SJSA1 (cell line): ENCODE measurements at regions not wholly inside any gene's neighbourhood (a gene's known extent, or its start where the extent isn't known, plus 50 kb on each side); places are given as distances from the start of the nearest gene placed in this dataset.
A peak's percentile ranks its signal among the peaks of the same experiment; 100 is the strongest.
"Not testable (repeated sequence)": the region's sequence is repeated elsewhere in the genome, so short reads cannot be mapped to it uniquely, and the experiment has no call there.

ENCODE experiments used
- DNase-seq, 2 experiments: peaks; one replicate each; pipeline ENCODE4 v3.0.0-alpha.2; 2015 to 2020; ENCODE audit warnings: low spot score in 2 of 2, low read depth in 1 of 2
- H3K27ac ChIP-seq: fragments of 250-450 bp; sonication (Bioruptor Pico); 2 replicates; pipeline ENCODE4 v1.5.1; 2020; ENCODE audit warnings: mild to moderate bottlenecking, moderate library complexity
- H3K27me3 ChIP-seq: fragments of 250-450 bp; sonication (Bioruptor Pico); replicated peaks from 2 replicates; pipeline ENCODE4 v1.5.1; 2020; ENCODE audit warnings: mild to moderate bottlenecking, moderate library complexity
- H3K36me3 ChIP-seq: fragments of 250-450 bp; sonication (Bioruptor Pico); 2 replicates; pipeline ENCODE4 v1.5.1; 2020; ENCODE audit warnings: mild to moderate bottlenecking
- H3K4me1 ChIP-seq: fragments of 250-450 bp; sonication (Bioruptor Pico); replicated peaks from 2 replicates; pipeline ENCODE4 v1.6.1; 2021; ENCODE audit warnings: mild to moderate bottlenecking
- H3K4me3 ChIP-seq: fragments of 250-450 bp; sonication (Bioruptor Pico); 2 replicates; pipeline ENCODE4 v1.5.1; 2020; ENCODE audit warnings: mild to moderate bottlenecking
- H3K9me3 ChIP-seq: fragments of 250-450 bp; sonication (Bioruptor Pico); replicated peaks from 2 replicates; pipeline ENCODE4 v1.5.1; 2020; ENCODE audit warnings: mild to moderate bottlenecking

DNA sequence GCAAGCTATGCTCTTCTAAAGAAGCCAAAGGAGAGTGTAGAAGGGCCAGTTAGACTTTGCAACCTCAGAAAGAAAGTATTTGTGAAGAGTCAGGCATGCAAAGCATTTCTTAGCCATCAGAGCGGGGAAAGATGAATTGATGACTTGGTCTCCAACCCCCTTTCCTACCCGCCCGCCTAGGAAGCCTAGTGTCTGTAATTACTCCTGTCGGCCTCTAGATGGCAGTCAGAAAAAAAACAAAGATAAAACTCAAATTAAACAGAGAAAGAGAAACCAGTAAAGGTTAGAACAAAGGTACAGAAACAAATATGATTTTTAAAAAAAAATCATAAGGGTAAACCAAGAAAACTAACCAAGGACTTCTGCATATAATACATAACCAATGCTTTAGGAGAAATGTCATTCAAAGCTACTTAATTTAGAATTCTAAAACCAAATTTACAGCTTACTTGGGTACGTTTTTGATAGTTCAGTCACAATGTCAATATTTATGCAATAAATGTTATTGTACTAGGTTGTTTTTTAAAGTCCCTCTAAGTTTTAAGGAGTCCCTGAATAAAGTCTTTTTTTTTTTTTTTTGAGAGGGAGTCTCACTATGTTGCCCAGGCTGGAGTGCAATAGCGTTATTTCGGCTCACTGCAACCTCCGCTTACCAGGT is 97.6 kb downstream of the LYZL1 start:
- DNase-seq, result peak in 1 of 2 experiments; percentile 53
- H3K36me3 ChIP-seq, result no peaks in the 10 kb centered on the region
- H3K4me1 ChIP-seq, result peaks cover 9% of the 10 kb centered on the region; the same call in 1 of the 2 replicates
- no peak overlapping the region for H3K4me3 ChIP-seq
- no peaks in the 10 kb centered on the region for H3K9me3 ChIP-seq
- no peaks in the 10 kb centered on the region for H3K27me3 ChIP-seq
- H3K27ac ChIP-seq, result no peak overlapping the region

DNA sequence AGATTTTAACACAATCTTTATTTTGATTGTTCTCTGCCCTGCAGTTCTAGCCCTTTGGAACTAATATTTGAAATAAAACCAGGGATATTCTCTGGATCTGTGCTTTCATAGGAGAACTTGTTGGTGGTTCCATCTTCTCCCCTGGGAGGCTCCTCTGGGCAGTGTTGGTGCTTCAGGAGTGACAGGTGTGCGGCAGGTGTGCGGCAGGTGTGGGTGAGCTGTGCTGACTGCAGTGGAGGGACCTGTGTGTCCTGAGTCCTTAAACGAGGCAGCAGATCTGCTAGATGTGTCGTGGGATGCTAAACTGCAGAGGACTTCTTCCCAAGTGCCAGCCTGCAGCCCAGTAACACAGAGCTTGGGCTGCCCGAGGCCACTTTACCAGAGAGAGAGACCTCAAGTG is 98.4 kb downstream of the LYZL1 start:
- no peak for DNase-seq
- H3K9me3 ChIP-seq, result no peaks in the 10 kb centered on the region
- no peak overlapping the region for H3K4me3 ChIP-seq
- no peaks in the 10 kb centered on the region for H3K27me3 ChIP-seq
- H3K36me3 ChIP-seq, result no peaks in the 10 kb centered on the region
- H3K4me1 ChIP-seq, result peaks cover 12% of the 10 kb centered on the region
- no peak overlapping the region for H3K27ac ChIP-seq

DNA sequence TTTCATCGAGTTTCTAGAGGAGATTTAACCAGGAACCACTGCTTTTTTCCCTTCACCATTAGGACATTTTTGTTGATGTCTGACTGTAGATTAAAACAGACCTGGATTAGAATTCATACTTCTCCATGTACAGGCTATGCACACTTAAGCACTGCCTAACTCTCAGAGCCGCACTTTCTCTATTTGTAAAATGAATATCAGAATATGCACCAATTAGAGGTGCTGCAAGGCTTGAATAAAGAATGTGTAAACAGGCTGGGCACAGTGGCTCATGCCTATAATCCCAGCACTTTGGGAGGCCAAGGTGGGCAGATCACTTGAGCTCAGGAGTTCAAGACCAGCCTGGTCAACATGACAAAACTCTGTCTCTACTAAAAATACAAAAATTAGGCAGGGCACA is 99.2 kb downstream of the LYZL1 start:
- peaks cover 14% of the 10 kb centered on the region for H3K4me1 ChIP-seq
- not testable (repeated sequence) for H3K36me3 ChIP-seq, H3K27ac ChIP-seq, H3K9me3 ChIP-seq, DNase-seq, H3K27me3 ChIP-seq, H3K4me3 ChIP-seq

GRCh38 chr10:29389493-29389892 is 100.6 kb downstream of the LYZL1 start:
- H3K27ac ChIP-seq, result peak overlapping the region; percentile 21; the same call in 1 of the 2 replicates
- no peaks in the 10 kb centered on the region for H3K27me3 ChIP-seq
- no peak overlapping the region for H3K4me3 ChIP-seq
- H3K4me1 ChIP-seq, result peaks cover 14% of the 10 kb centered on the region
- no peaks in the 10 kb centered on the region for H3K9me3 ChIP-seq
- DNase-seq, result no peak
- no peaks in the 10 kb centered on the region for H3K36me3 ChIP-seq

DNA sequence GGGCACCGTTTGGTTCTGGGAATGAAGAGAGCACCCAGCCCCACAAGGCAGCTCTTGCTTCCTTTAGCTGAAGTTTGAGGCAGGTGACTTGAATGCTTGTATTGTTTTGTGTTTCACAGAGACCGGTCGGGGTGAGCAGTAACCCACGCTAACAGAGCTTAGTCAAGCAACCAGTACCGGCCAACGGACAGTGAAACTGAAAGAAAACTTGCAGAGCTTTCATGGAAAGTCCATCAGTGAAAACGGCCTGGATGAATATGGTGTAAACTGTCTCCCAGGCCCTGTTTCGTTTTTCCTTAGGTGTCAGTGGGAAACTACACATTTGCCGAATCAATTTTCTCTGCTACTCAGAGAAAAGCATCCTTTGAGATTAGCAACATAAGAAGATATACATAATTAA is 101.1 kb downstream of the LYZL1 start:
- H3K9me3 ChIP-seq, result no peaks in the 10 kb centered on the region
- peak overlapping the region; percentile 21; the same call in 1 of the 2 replicates for H3K27ac ChIP-seq
- H3K4me1 ChIP-seq, result peaks cover 14% of the 10 kb centered on the region
- H3K4me3 ChIP-seq, result no peak overlapping the region
- peak in 1 of 2 experiments; percentile 33 for DNase-seq
- H3K36me3 ChIP-seq, result no peaks in the 10 kb centered on the region
- H3K27me3 ChIP-seq, result no peaks in the 10 kb centered on the region

- H3K36me3 ChIP-seq, result no peaks in the 10 kb centered on the region
- H3K4me3 ChIP-seq, result no peak overlapping the region
- H3K27ac ChIP-seq, result no peak overlapping the region
- no peaks in the 10 kb centered on the region for H3K27me3 ChIP-seq
- H3K4me1 ChIP-seq, result peaks cover 9% of the 10 kb centered on the region; the same call in 1 of the 2 replicates
- DNase-seq, result peak; percentile 55 to 56
- no peaks in the 10 kb centered on the region for H3K9me3 ChIP-seq
Observed at GRCh38 chr10:29392376-29393021, 103.6 kb downstream of the LYZL1 start.

GRCh38 chr10:29394321-29394932 is 105.6 kb downstream of the LYZL1 start:
- no peaks in the 10 kb centered on the region for H3K36me3 ChIP-seq
- no peaks in the 10 kb centered on the region for H3K9me3 ChIP-seq
- DNase-seq, result no peak
- H3K27ac ChIP-seq, result no peak overlapping the region
- H3K4me1 ChIP-seq, result peaks cover 14% of the 10 kb centered on the region
- no peak overlapping the region for H3K4me3 ChIP-seq
- no peaks in the 10 kb centered on the region for H3K27me3 ChIP-seq

DNA sequence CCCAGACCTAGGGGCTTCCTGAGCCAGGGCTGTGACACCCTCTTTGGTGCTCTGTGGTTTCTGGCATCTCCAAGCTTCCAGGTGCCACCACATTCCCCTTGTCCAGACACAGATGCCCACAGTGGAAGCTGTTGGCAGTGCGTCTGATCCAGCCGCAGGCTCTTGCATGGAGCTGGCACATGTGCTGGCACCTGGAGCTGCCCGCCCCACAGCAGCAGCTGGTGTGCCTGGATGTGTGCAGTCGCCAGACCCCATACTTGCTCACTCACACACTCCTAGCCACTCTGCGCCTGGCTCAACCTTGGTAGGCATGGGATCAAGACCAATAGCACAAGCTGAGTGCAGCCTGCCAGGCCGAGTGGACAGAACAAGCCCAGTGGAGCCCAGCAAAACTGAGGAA is 106.5 kb downstream of the LYZL1 start:
- Histone ChIP-seq H3K27ac (no peak overlapping the region), H3K4me1 (peaks cover 11% of the 10 kb centered on the region), H3K4me3 (no peak overlapping the region), H3K36me3 (no peaks in the 10 kb centered on the region), H3K27me3 (no peaks in the 10 kb centered on the region), H3K9me3 (no peaks in the 10 kb centered on the region)
- DNase-seq, result no peak

DNA sequence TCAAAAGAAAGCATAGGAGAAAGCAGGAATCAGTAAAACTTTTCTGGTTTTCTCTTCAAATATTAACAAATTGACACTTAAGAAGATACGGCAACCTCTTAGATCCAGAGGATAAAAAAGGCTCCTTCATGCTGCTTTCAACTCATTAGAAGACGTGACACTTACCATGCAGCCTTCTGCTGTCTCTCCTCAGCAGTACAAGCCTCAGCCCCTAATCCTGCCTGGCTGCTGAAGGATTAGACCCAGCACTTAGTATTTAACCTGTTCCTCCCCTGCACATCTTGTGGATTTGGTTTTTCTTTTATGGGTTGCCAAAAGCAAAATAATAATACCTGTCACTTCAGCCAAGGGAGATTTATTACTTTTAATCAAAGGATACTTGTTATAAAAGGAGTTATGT is 108.4 kb downstream of the LYZL1 start:
- Histone ChIP-seq H3K4me1 (peaks cover 9% of the 10 kb centered on the region), H3K4me3 (no peak overlapping the region), H3K9me3 (no peaks in the 10 kb centered on the region), H3K27ac (no peak overlapping the region), H3K27me3 (no peaks in the 10 kb centered on the region), H3K36me3 (no peaks in the 10 kb centered on the region)
- DNase-seq, result no peak

- Histone ChIP-seq H3K27ac (no peak overlapping the region), H3K36me3 (no peaks in the 10 kb centered on the region), H3K27me3 (no peaks in the 10 kb centered on the region), H3K4me1 (peaks cover 4% of the 10 kb centered on the region; the same call in 1 of the 2 replicates), H3K4me3 (no peak overlapping the region), H3K9me3 (peaks cover 3% of the 10 kb centered on the region; the same call in 1 of the 2 replicates)
- DNase-seq, result no peak
Observed at GRCh38 chr10:29403208-29403607, 114.3 kb downstream of the LYZL1 start.

GRCh38 chr10:29407280-29407858 is 118.5 kb downstream of the LYZL1 start:
- DNase-seq, result no peak

More at GRCh38 chr10:29407280-29407858, 118.5 kb downstream of the LYZL1 start:
- no peak overlapping the region for H3K4me3 ChIP-seq
- H3K27ac ChIP-seq, result no peak overlapping the region
- no peaks in the 10 kb centered on the region for H3K27me3 ChIP-seq
- H3K4me1 ChIP-seq, result peaks cover 8% of the 10 kb centered on the region
- peaks cover 4% of the 10 kb centered on the region; the same call in 1 of the 2 replicates for H3K9me3 ChIP-seq
- H3K36me3 ChIP-seq, result peaks cover 7% of the 10 kb centered on the region
